HG02970 (cell line): ENCODE measurements at regions not wholly inside any gene's neighbourhood (a gene's known extent, or its start where the extent isn't known, plus 50 kb on each side); places are given as distances from the start of the nearest gene placed in this dataset.
A peak's percentile ranks its signal among the peaks of the same experiment; 100 is the strongest.

Experiments
- ATAC-seq: cut with Tn5 transposase; IDR thresholded peaks from one replicate; pipeline ENCODE4 v1.9.1; 2021; ENCODE audit warnings: mild to moderate bottlenecking, moderate library complexity, moderate number of reproducible peaks; ENCODE audit not compliant: unreplicated experiment, low FRiP score

- no peak for ATAC-seq
Measured at GRCh38 chr5:68429510-68429909, 214.0 kb downstream of the PIK3R1 start.

GRCh38 chr5:68430279-68430678 is 214.7 kb downstream of the PIK3R1 start:
- ATAC-seq: no peak

GRCh38 chr5:68431186-68431585 is 215.6 kb downstream of the PIK3R1 start:
- ATAC-seq: no peak

GRCh38 chr5:68431601-68432337 is 216.2 kb downstream of the PIK3R1 start:
- ATAC-seq: no peak

GRCh38 chr5:68432682-68433081 is 217.1 kb downstream of the PIK3R1 start:
- ATAC-seq: no peak

GRCh38 chr5:68433526-68433922 is 218.0 kb downstream of the PIK3R1 start:
- ATAC-seq: no peak

GRCh38 chr5:68433923-68434879 is 218.6 kb downstream of the PIK3R1 start:
- ATAC-seq: peak; percentile 96

- no peak for ATAC-seq
Measured at GRCh38 chr5:68435611-68436010, 220.1 kb downstream of the PIK3R1 start.

GRCh38 chr5:68436686-68437520 is 221.3 kb downstream of the PIK3R1 start:
- ATAC-seq: no peak

- no peak for ATAC-seq
Measured at GRCh38 chr5:68438876-68439275, 223.3 kb downstream of the PIK3R1 start.

- no peak for ATAC-seq
Measured at GRCh38 chr5:68440245-68440644, 224.7 kb downstream of the PIK3R1 start.

- ATAC-seq: no peak
Measured at GRCh38 chr5:68440651-68441050, 225.1 kb downstream of the PIK3R1 start.

GRCh38 chr5:68441309-68442073 is 225.9 kb downstream of the PIK3R1 start:
- no peak for ATAC-seq

GRCh38 chr5:68443091-68443490 is 227.5 kb downstream of the PIK3R1 start:
- no peak for ATAC-seq

GRCh38 chr5:68444048-68444447 is 228.5 kb downstream of the PIK3R1 start:
- no peak for ATAC-seq

- no peak for ATAC-seq
Measured at GRCh38 chr5:68444833-68445232, 229.3 kb downstream of the PIK3R1 start.

- ATAC-seq: no peak
Measured at GRCh38 chr5:68445257-68446069, 229.9 kb downstream of the PIK3R1 start.

- ATAC-seq: no peak
Measured at GRCh38 chr5:68446070-68446357, 230.5 kb downstream of the PIK3R1 start.

GRCh38 chr5:68446487-68446894 is 230.9 kb downstream of the PIK3R1 start:
- no peak for ATAC-seq
